GM13976 (cell line): ENCODE measurements at regions not wholly inside any gene's neighbourhood (a gene's known extent, or its start where the extent isn't known, plus 50 kb on each side); places are given as distances from the start of the nearest gene placed in this dataset.

ENCODE experiments used
- DNase-seq: peaks from one replicate; pipeline ENCODE4 v3.0.0; 2012; ENCODE audit warnings: low spot score
- CTCF ChIP-seq: IDR thresholded peaks from 2 replicates; pipeline ENCODE4 v1.5.1; 2012; ENCODE audit warnings: borderline replicate concordance, mild to moderate bottlenecking; ENCODE audit not compliant: insufficient read depth; ENCODE audit errors: extremely low read depth, missing control alignments, control extremely low read depth
- in situ Hi-C: fragments of 300-500 bp; cut with MboI; formaldehyde crosslinking; loops from one replicate; pipeline ENCODE4 v1.12.0; 2022; ENCODE audit warnings: low sequenced_read_pairs, mixed read lengths, inconsistent platforms; ENCODE audit not compliant: unreplicated experiment

DNA sequence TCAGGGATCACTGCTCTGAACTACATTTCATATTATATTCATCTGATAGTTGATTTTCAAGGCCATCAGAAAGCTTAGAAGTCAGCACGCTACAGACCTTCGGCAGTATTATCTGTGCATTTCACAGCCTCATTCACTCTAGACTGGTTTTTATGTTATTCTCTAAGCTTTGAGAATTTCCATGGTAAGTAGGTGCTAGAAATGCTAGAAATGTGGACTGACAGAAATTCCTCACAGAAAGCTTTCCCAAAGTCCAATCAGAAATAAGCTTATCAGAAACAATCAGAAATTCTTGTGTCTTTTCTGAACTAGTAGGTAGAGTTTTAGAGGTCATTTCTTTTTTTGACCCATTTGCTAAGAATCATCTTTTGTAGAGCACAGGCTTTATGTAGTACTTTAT lies 176.6 kb downstream of the TMTC3 start:
- no peak for DNase-seq
- in situ Hi-C loops = no loop called here
- no peak for TF ChIP-seq CTCF

- no peak for DNase-seq
- TF ChIP-seq CTCF = no peak
- in situ Hi-C loops = no loop called here
These were observed 183.1 kb downstream of the TMTC3 start for GRCh38 chr12:88325076-88325815.

- in situ Hi-C loops = no loop called here
- DNase-seq = no peak
- TF ChIP-seq CTCF = no peak
These were observed 183.7 kb downstream of the TMTC3 start for GRCh38 chr12:88325816-88326189.

- in situ Hi-C loops = no loop called here
- TF ChIP-seq CTCF = no peak
- no peak for DNase-seq
These were observed 185.2 kb downstream of the TMTC3 start for GRCh38 chr12:88327276-88327675.

DNA sequence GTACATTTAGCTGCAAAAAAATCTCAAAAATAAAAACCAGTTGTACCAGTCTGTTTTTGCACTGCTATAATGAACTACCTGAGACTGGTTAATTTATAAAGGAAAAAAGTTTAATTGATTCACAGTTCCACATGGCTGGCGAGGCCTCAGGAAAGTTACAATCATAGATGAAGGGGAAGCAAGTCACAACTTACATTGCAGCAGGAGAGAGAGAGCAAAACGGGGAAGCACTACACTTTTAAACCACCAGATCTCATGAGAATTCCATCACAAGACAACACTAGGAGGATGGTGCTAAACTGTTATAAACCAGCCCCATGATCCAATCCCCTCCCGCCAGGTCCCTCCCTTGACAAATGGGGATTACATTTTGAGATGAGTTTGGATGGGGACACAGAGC lies 186.0 kb downstream of the TMTC3 start:
- in situ Hi-C loops = no loop called here

DNA sequence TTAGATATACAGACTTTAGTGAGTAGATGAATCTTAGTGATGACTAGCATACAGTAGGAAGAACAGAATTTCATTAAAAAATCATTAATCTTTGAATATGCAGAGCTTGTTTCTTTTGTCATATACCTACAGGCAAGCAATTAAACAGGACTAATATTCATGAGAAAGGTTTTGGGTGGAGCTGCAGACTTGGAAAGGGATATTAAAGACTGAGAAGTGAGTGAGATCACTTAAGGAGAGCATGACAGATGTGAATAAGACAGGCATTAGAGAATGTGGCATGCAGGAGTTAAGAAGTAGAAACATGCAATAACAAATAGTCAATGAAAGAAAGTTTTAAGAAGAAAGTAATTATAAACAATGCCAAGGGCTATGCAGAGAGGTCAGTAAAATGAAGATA lies 187.7 kb downstream of the TMTC3 start:
- in situ Hi-C loops = no loop called here
- DNase-seq = no peak
- TF ChIP-seq CTCF = no peak

More for the DNA sequence above, 186.0 kb downstream of the TMTC3 start:
- DNase-seq = no peak
- no peak for TF ChIP-seq CTCF
